ENCODE measurements at regions not wholly inside any gene's neighbourhood (a gene's known extent, or its start where the extent isn't known, plus 50 kb on each side); places are given as distances from the start of the nearest gene placed in this dataset.

GRCh38 chr3:153343988-153344782 is 182.2 kb downstream of the RAP2B start:
- TF ChIP-seq CTCF (IDR thresholded peaks at IDR 0.05; ENCODE audit: low read depth, low read length, missing control alignments): no peak
- DNase-seq (ENCODE audit: low read depth): no peak
- H3K4me3 ChIP-seq (ENCODE audit: low read depth, low read length): no peak overlapping the region

- no peak for DNase-seq (ENCODE audit: low read depth)
- TF ChIP-seq CTCF (IDR thresholded peaks at IDR 0.05; ENCODE audit: low read depth, low read length, missing control alignments): no peak
- H3K4me3 ChIP-seq (ENCODE audit: low read depth, low read length): no peak overlapping the region
Measured at GRCh38 chr3:153348457-153349107, 186.6 kb downstream of the RAP2B start.

- no peak overlapping the region for H3K4me3 ChIP-seq (ENCODE audit: low read depth, low read length)
- no peak for DNase-seq (ENCODE audit: low read depth)
- TF ChIP-seq CTCF (IDR thresholded peaks at IDR 0.05; ENCODE audit: low read depth, low read length, missing control alignments): no peak
Measured at GRCh38 chr3:153349108-153349499, 187.1 kb downstream of the RAP2B start.

GRCh38 chr3:153350420-153350819 is 188.4 kb downstream of the RAP2B start:
- no peak for DNase-seq (ENCODE audit: low read depth)
- no peak for TF ChIP-seq CTCF (IDR thresholded peaks at IDR 0.05; ENCODE audit: low read depth, low read length, missing control alignments)
- no peak overlapping the region for H3K4me3 ChIP-seq (ENCODE audit: low read depth, low read length)

- DNase-seq (ENCODE audit: low read depth): no peak
- no peak overlapping the region for H3K4me3 ChIP-seq (ENCODE audit: low read depth, low read length)
- no peak for TF ChIP-seq CTCF (IDR thresholded peaks at IDR 0.05; ENCODE audit: low read depth, low read length, missing control alignments)
Measured at GRCh38 chr3:153354641-153355040, 192.6 kb downstream of the RAP2B start.

GRCh38 chr3:153355559-153355958 is 193.5 kb downstream of the RAP2B start:
- H3K4me3 ChIP-seq (ENCODE audit: low read depth, low read length): no peak overlapping the region
- TF ChIP-seq CTCF (IDR thresholded peaks at IDR 0.05; ENCODE audit: low read depth, low read length, missing control alignments): no peak
- no peak for DNase-seq (ENCODE audit: low read depth)
